GM23338 (cell line): ENCODE measurements at regions not wholly inside any gene's neighbourhood (a gene's known extent, or its start where the extent isn't known, plus 50 kb on each side); places are given as distances from the start of the nearest gene placed in this dataset.

Experiments
- ATAC-seq: fragments of 200-7000 bp; cut with Tn5 transposase; 3 replicates; pipeline ENCODE4 v1.9.1; 2020
- DNase-seq: peaks from one replicate; pipeline ENCODE4 v3.0.0-alpha.2; 2015; ENCODE audit warnings: low spot score
- H2AFZ ChIP-seq: fragments of 200-600 bp; sonication (generic); 2 replicates; pipeline ENCODE4 v1.8.0; 2016; ENCODE audit warnings: antibody characterized with exemption, mild to moderate bottlenecking, moderate library complexity
- H3F3A ChIP-seq: fragments of 200-600 bp; sonication (generic); replicated peaks from 2 replicates; pipeline ENCODE4 v1.8.0; 2017; ENCODE audit warnings: antibody characterized with exemption, mixed run types, low read depth
- H3K27ac ChIP-seq: fragments of 200-600 bp; sonication (generic); 2 replicates; pipeline ENCODE4 v1.6.1; 2016; ENCODE audit warnings: low read depth
- H3K27me3 ChIP-seq: fragments of 200-600 bp; sonication (generic); 2 replicates; pipeline ENCODE4 v1.8.0; 2016; ENCODE audit warnings: mild to moderate bottlenecking, mixed run types, moderate library complexity; ENCODE audit not compliant: insufficient read depth
- H3K36me3 ChIP-seq: fragments of 200-600 bp; sonication (generic); 2 replicates; pipeline ENCODE4 v1.8.0; 2016; ENCODE audit warnings: mild to moderate bottlenecking; ENCODE audit not compliant: insufficient read depth
- H3K4me1 ChIP-seq: fragments of 200-600 bp; sonication (generic); 2 replicates; pipeline ENCODE4 v1.8.0; 2016; ENCODE audit warnings: mild to moderate bottlenecking, moderate library complexity; ENCODE audit not compliant: insufficient read depth
- H3K4me2 ChIP-seq: fragments of 200-600 bp; sonication (generic); 2 replicates; pipeline ENCODE4 v1.7.1; 2017; ENCODE audit warnings: mixed run types
- H3K4me3 ChIP-seq: fragments of 200-600 bp; sonication (generic); 2 replicates; pipeline ENCODE4 v1.6.1; 2016; ENCODE audit warnings: mixed run types
- H3K79me2 ChIP-seq: fragments of 200-600 bp; sonication (generic); replicated peaks from 2 replicates; pipeline ENCODE4 v1.8.0; 2017; ENCODE audit warnings: mild to moderate bottlenecking; ENCODE audit not compliant: insufficient read depth
- H3K9me2 ChIP-seq: fragments of 200-600 bp; sonication (generic); 2 replicates; pipeline ENCODE4 v1.8.0; 2017; ENCODE audit not compliant: insufficient read depth
- H4K20me1 ChIP-seq: fragments of 200-600 bp; sonication (generic); replicated peaks from 2 replicates; pipeline ENCODE4 v1.8.0; 2017; ENCODE audit warnings: mild to moderate bottlenecking; ENCODE audit not compliant: insufficient read depth
- H3K27ac Mint-ChIP-seq: 2 replicates; pipeline ENCODE4 v1.8.0; 2020; ENCODE audit warnings: inconsistent platforms, mild to moderate bottlenecking, moderate library complexity, mixed read lengths
- H3K27me3 Mint-ChIP-seq: 3 replicates; pipeline ENCODE4 v1.8.0; 2022; ENCODE audit warnings: low read depth, mild to moderate bottlenecking, moderate library complexity, mixed read lengths, inconsistent platforms; ENCODE audit not compliant: insufficient read depth, poor library complexity
- H3K36me3 Mint-ChIP-seq: 3 replicates; pipeline ENCODE4 v1.8.0; 2021; ENCODE audit warnings: low read depth, mild to moderate bottlenecking, inconsistent platforms, moderate library complexity, mixed read lengths
- H3K4me1 Mint-ChIP-seq: 3 replicates; pipeline ENCODE4 v1.8.0; 2020; ENCODE audit warnings: mild to moderate bottlenecking, inconsistent platforms, mixed read lengths
- H3K4me3 Mint-ChIP-seq: 3 replicates; pipeline ENCODE4 v1.8.0; 2021; ENCODE audit warnings: moderate library complexity, mild to moderate bottlenecking, inconsistent platforms, mixed read lengths
- H3K9me3 Mint-ChIP-seq: 3 replicates; pipeline ENCODE4 v1.8.0; 2020; ENCODE audit warnings: moderate library complexity, mild to moderate bottlenecking, inconsistent platforms, mixed read lengths
- EZH2 ChIP-seq: fragments of 200-600 bp; sonication (generic); IDR thresholded peaks from one replicate; pipeline ENCODE4 v1.8.0; 2017; ENCODE audit warnings: antibody characterized with exemption, mild to moderate bottlenecking, low read depth; ENCODE audit not compliant: unreplicated experiment
- JUNB ChIP-seq: IDR thresholded peaks from one replicate; pipeline ENCODE4 v1.6.1; 2016; ENCODE audit warnings: antibody characterized with exemption; ENCODE audit not compliant: unreplicated experiment
- NANOG ChIP-seq: IDR thresholded peaks from 2 replicates; pipeline ENCODE4 v1.6.1; 2016; ENCODE audit warnings: antibody characterized with exemption, borderline replicate concordance
- POLR2AphosphoS5 ChIP-seq: IDR thresholded peaks from 2 replicates; pipeline ENCODE4 v1.6.1; 2016; ENCODE audit warnings: antibody characterized with exemption, low read depth
- STAT1 ChIP-seq: IDR thresholded peaks from one replicate; pipeline ENCODE4 v1.6.1; 2016; ENCODE audit warnings: antibody characterized with exemption; ENCODE audit not compliant: unreplicated experiment
- ZNF114 ChIP-seq: fragments of 250-450 bp; sonication (Bioruptor Pico); IDR thresholded peaks from 2 replicates; pipeline ENCODE4 v1.5.0; 2020; ENCODE audit warnings: mild to moderate bottlenecking, moderate library complexity
- ZNF462 ChIP-seq: fragments of 250-450 bp; sonication (Bioruptor Pico); IDR thresholded peaks from 2 replicates; pipeline ENCODE4 v1.5.0; 2020; ENCODE audit warnings: mild to moderate bottlenecking, moderate library complexity
- TF ChIP-seq, protein P1 (sequence below), 2 experiments: fragments of 200-600 bp in 1 of 2; sonication (generic) in 1 of 2; conservative IDR thresholded peaks; 2 replicates each; pipeline versions ENCODE4 v1.5.1 to v1.6.1; 2016 to 2017; ENCODE audit warnings: antibody characterized with exemption in 2 of 2, low read depth in 2 of 2, mild to moderate bottlenecking in 2 of 2, moderate library complexity in 1 of 2
- TF ChIP-seq, protein P2 (sequence below): IDR thresholded peaks from one replicate; pipeline ENCODE4 v1.6.1; 2018; ENCODE audit warnings: antibody characterized with exemption; ENCODE audit not compliant: unreplicated experiment
- TF ChIP-seq, protein P3 (sequence below): IDR thresholded peaks from 2 replicates; pipeline ENCODE4 v1.6.1; 2016; ENCODE audit warnings: antibody characterized with exemption

- Histone ChIP-seq H3K27me3 (no peaks in the 10 kb centered on the region), H3K9me2 (no peaks in the 10 kb centered on the region), H4K20me1 (no peaks in the 10 kb centered on the region), H3K4me2 (no peak overlapping the region), H2AFZ (no peak overlapping the region), H3K79me2 (no peaks in the 10 kb centered on the region), H3F3A (no peaks in the 10 kb centered on the region), H3K4me1 (peaks cover 4% of the 10 kb centered on the region; the same call in 1 of the 2 replicates), H3K36me3 (no peaks in the 10 kb centered on the region), H3K4me3 (no peak overlapping the region), H3K27ac (no peak overlapping the region)
- DNase-seq, result no peak
- H3K9me3 Mint-ChIP-seq, result no peaks in the 10 kb centered on the region
- no peak overlapping the region for H3K4me3 Mint-ChIP-seq
- peaks cover 8% of the 10 kb centered on the region; the same call in 1 of the 3 replicates for H3K4me1 Mint-ChIP-seq
- no peak for ATAC-seq
- H3K36me3 Mint-ChIP-seq, result no peaks in the 10 kb centered on the region
- H3K27me3 Mint-ChIP-seq, result no peaks in the 10 kb centered on the region
- TF ChIP-seq STAT1, result no peak
- TF ChIP-seq JUNB, result no peak
- TF ChIP-seq, protein P1, sequence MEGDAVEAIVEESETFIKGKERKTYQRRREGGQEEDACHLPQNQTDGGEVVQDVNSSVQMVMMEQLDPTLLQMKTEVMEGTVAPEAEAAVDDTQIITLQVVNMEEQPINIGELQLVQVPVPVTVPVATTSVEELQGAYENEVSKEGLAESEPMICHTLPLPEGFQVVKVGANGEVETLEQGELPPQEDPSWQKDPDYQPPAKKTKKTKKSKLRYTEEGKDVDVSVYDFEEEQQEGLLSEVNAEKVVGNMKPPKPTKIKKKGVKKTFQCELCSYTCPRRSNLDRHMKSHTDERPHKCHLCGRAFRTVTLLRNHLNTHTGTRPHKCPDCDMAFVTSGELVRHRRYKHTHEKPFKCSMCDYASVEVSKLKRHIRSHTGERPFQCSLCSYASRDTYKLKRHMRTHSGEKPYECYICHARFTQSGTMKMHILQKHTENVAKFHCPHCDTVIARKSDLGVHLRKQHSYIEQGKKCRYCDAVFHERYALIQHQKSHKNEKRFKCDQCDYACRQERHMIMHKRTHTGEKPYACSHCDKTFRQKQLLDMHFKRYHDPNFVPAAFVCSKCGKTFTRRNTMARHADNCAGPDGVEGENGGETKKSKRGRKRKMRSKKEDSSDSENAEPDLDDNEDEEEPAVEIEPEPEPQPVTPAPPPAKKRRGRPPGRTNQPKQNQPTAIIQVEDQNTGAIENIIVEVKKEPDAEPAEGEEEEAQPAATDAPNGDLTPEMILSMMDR (conservative IDR thresholded peaks at IDR 0.05; ENCODE audit: low read depth in 2 of 2), result no peak
- TF ChIP-seq, protein P2, sequence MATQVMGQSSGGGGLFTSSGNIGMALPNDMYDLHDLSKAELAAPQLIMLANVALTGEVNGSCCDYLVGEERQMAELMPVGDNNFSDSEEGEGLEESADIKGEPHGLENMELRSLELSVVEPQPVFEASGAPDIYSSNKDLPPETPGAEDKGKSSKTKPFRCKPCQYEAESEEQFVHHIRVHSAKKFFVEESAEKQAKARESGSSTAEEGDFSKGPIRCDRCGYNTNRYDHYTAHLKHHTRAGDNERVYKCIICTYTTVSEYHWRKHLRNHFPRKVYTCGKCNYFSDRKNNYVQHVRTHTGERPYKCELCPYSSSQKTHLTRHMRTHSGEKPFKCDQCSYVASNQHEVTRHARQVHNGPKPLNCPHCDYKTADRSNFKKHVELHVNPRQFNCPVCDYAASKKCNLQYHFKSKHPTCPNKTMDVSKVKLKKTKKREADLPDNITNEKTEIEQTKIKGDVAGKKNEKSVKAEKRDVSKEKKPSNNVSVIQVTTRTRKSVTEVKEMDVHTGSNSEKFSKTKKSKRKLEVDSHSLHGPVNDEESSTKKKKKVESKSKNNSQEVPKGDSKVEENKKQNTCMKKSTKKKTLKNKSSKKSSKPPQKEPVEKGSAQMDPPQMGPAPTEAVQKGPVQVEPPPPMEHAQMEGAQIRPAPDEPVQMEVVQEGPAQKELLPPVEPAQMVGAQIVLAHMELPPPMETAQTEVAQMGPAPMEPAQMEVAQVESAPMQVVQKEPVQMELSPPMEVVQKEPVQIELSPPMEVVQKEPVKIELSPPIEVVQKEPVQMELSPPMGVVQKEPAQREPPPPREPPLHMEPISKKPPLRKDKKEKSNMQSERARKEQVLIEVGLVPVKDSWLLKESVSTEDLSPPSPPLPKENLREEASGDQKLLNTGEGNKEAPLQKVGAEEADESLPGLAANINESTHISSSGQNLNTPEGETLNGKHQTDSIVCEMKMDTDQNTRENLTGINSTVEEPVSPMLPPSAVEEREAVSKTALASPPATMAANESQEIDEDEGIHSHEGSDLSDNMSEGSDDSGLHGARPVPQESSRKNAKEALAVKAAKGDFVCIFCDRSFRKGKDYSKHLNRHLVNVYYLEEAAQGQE, result no peak
- no peak for TF ChIP-seq NANOG
- TF ChIP-seq POLR2AphosphoS5, result no peak
- no peak for TF ChIP-seq EZH2
- TF ChIP-seq ZNF462 (CRISPR knock-in tag), result no peak
- TF ChIP-seq ZNF114, result no peak
- TF ChIP-seq, protein P3, sequence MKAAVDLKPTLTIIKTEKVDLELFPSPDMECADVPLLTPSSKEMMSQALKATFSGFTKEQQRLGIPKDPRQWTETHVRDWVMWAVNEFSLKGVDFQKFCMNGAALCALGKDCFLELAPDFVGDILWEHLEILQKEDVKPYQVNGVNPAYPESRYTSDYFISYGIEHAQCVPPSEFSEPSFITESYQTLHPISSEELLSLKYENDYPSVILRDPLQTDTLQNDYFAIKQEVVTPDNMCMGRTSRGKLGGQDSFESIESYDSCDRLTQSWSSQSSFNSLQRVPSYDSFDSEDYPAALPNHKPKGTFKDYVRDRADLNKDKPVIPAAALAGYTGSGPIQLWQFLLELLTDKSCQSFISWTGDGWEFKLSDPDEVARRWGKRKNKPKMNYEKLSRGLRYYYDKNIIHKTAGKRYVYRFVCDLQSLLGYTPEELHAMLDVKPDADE, result no peak
- no peak overlapping the region for H3K27ac Mint-ChIP-seq
These were observed 53.2 kb upstream of the USPL1 start for GRCh38 chr13:30564489-30564888.
